Calu3 (cell line): ENCODE measurements at regions not wholly inside any gene's neighbourhood (a gene's known extent, or its start where the extent isn't known, plus 50 kb on each side); places are given as distances from the start of the nearest gene placed in this dataset.

Experiments
- BruUV-seq: library from RNA; stranded (reverse); fragments of 400-500 nt; replicated peaks from 2 replicates; lab custom pipeline; 2021; lab: Mats Ljungman, UMichigan
- CTCF ChIA-PET: fragments of 300-600 bp; sonication (Branson Sonifier 250); formaldehyde crosslinking; loops from one replicate; lab custom pipeline; 2022; ENCODE audit warnings: antibody characterized with exemption; lab: Charles Lee
- DNase-seq: peaks from one replicate; pipeline ENCODE4 v3.0.0; 2022
- H3K27ac Mint-ChIP-seq: one replicate; pipeline ENCODE4 v1.8.0; 2022; ENCODE audit warnings: mixed read lengths; ENCODE audit not compliant: unreplicated experiment
- H3K27me3 Mint-ChIP-seq: one replicate; pipeline ENCODE4 v1.8.0; 2022; ENCODE audit warnings: mixed read lengths; ENCODE audit not compliant: unreplicated experiment
- H3K36me3 Mint-ChIP-seq: one replicate; pipeline ENCODE4 v1.8.0; 2022; ENCODE audit warnings: mild to moderate bottlenecking, moderate library complexity, mixed read lengths; ENCODE audit not compliant: insufficient read depth, unreplicated experiment
- H3K4me1 Mint-ChIP-seq: one replicate; pipeline ENCODE4 v1.8.0; 2022; ENCODE audit warnings: mild to moderate bottlenecking, low read depth, mixed read lengths; ENCODE audit not compliant: unreplicated experiment
- H3K4me3 Mint-ChIP-seq: one replicate; pipeline ENCODE4 v1.8.0; 2022; ENCODE audit warnings: mild to moderate bottlenecking, low read depth, moderate library complexity, mixed read lengths; ENCODE audit not compliant: unreplicated experiment
- H3K9me3 Mint-ChIP-seq: one replicate; pipeline ENCODE4 v1.8.0; 2022; ENCODE audit warnings: low read depth, mixed read lengths; ENCODE audit not compliant: unreplicated experiment
- intact Hi-C: fragments of 100-400 bp; cut with micrococcal nuclease; formaldehyde crosslinking; loops from one replicate; pipeline ENCODE4 v1.10.0; 2022; ENCODE audit not compliant: unreplicated experiment
- TF ChIP-seq, protein P1 (sequence below): fragments of 200-600 bp; IDR thresholded peaks from one replicate; pipeline ENCODE4 v1.8.0; 2022; ENCODE audit warnings: antibody characterized with exemption; ENCODE audit not compliant: unreplicated experiment

DNA sequence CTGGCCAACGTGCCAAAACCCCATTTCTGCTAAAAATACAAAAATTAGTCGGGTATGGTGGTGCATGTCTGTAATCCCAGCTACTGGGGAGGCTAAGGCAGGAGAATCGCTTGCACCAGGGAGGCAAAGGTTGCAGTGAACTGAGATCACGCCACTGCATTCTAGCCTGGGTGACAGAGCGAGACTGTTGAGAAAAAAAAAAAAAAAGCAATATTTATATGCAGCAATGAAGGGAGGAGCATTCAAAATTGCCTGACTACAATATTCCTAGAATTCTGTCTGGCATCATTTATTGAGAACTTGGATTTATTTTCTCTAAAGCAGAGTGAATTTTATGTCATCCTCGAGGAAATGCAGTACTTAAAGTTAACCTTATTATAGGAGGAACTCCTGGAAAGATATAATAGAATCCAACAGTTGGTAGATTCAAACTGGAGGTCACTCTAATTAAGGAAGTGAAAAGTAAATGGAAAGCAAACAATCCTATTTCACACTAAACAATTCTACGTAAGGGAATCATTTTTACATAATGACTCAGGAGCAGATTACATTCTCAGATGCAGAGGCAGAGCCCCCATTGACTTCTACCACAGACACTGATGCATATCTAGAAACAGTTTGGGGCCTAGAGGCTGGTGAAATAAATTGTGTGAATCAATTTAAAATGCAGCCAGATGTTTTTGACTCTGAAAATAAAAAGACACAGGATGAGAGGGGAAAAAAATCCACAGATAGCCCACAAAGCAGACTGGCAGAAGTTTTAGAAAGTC, 82.1 kb upstream of the FHIT start:
- H3K4me3 Mint-ChIP-seq: no peak overlapping the region
- TF ChIP-seq, protein P1, sequence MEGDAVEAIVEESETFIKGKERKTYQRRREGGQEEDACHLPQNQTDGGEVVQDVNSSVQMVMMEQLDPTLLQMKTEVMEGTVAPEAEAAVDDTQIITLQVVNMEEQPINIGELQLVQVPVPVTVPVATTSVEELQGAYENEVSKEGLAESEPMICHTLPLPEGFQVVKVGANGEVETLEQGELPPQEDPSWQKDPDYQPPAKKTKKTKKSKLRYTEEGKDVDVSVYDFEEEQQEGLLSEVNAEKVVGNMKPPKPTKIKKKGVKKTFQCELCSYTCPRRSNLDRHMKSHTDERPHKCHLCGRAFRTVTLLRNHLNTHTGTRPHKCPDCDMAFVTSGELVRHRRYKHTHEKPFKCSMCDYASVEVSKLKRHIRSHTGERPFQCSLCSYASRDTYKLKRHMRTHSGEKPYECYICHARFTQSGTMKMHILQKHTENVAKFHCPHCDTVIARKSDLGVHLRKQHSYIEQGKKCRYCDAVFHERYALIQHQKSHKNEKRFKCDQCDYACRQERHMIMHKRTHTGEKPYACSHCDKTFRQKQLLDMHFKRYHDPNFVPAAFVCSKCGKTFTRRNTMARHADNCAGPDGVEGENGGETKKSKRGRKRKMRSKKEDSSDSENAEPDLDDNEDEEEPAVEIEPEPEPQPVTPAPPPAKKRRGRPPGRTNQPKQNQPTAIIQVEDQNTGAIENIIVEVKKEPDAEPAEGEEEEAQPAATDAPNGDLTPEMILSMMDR: no peak
- no peaks in the 10 kb centered on the region for H3K9me3 Mint-ChIP-seq
- BruUV-seq: no TSS peak
- intact Hi-C loops: no loop called here
- H3K27me3 Mint-ChIP-seq: no peaks in the 10 kb centered on the region
- no peaks in the 10 kb centered on the region for H3K36me3 Mint-ChIP-seq
- no peak for DNase-seq
- no peak overlapping the region for H3K27ac Mint-ChIP-seq
- H3K4me1 Mint-ChIP-seq: no peaks in the 10 kb centered on the region
- CTCF ChIA-PET: interaction anchor here (0.7 kb wide), 1 partner anchor 1125 kb away, joined by 4 read pairs; no protein-coding TSS in a partner anchor

DNA sequence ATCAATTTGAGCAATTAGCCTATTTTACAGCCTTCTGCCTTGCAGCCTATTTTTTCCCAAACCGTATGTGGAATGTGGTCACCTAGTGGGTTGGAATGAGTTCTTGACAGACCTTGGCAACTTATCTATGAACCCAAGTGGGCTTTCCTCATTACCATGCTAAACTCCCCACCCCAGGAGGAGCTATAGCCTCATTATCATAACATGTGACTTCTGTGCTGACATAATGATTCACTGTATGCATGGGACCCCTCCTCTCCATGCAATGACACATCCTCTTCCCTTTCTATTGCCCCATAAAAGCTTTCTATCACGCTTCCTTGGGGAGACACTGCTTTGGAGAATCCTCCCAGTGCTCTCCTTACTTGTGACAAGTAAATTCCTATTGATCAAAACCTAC, 83.5 kb upstream of the FHIT start:
- Mint-ChIP-seq H3K36me3 (no peaks in the 10 kb centered on the region), H3K27ac (no peak overlapping the region), H3K4me3 (no peak overlapping the region), H3K9me3 (peaks cover 2% of the 10 kb centered on the region), H3K4me1 (no peaks in the 10 kb centered on the region), H3K27me3 (no peaks in the 10 kb centered on the region)
- intact Hi-C loops: no loop called here
- no TSS peak for BruUV-seq
- TF ChIP-seq, protein P1: no peak
- CTCF ChIA-PET: no interaction called here
- no peak for DNase-seq

DNA sequence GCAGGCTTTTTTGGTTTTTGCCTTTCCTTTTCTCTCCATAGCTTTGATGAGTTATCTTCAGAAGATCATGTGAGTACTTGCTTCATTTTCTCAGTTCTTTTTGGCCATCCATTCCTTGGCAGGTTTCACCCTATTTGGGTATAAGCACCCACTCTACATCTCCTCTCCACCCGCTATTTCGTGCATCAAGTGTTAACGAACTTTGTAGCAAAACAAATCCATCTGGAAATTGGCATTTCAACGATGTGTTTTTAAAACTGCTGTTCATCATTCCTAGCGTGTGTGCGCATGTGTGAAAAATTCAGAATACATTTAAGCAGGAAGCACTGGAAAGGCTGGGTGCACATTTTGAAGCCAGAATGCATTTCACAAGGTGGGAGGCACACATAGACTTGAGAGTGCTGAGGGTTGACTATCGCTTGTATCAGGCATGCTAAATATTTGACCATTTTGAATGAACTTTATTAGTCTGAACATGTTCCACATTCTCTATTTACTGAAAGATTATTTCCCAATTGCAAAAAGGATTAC, 89.7 kb upstream of the FHIT start:
- Mint-ChIP-seq H3K4me1 (no peaks in the 10 kb centered on the region), H3K27me3 (no peaks in the 10 kb centered on the region), H3K27ac (no peak overlapping the region), H3K4me3 (no peak overlapping the region), H3K36me3 (no peaks in the 10 kb centered on the region), H3K9me3 (peaks cover 12% of the 10 kb centered on the region)
- intact Hi-C loops: no loop called here
- TF ChIP-seq, protein P1: no peak
- no peak for DNase-seq
- CTCF ChIA-PET: no interaction called here
- no TSS peak for BruUV-seq

DNA sequence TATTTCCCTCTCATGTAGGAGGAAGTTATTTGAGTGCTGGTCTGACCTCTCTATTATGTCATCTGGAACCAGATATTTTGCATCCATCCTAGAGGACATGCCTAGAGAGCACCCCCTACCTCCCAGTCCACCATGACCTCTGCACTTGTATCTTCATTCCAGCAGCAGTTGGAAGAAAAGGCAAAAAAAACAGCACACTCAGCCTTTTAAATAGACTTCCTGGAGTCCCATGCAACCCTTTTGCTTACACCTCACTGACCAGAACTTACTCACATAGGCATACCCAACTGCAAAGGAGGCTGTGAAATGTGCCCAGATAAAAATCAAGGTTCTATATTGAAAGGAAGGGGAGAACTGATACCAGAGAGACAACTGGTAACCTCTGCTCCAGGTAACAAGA, 92.3 kb upstream of the FHIT start:
- CTCF ChIA-PET: interaction anchor here (0.6 kb wide), 1 partner anchor 1229 kb away, joined by 6 read pairs; no protein-coding TSS in a partner anchor
- H3K27me3 Mint-ChIP-seq: no peaks in the 10 kb centered on the region
- intact Hi-C loops: no loop called here
- TF ChIP-seq, protein P1: no peak
- H3K27ac Mint-ChIP-seq: no peak overlapping the region
- BruUV-seq: no TSS peak
- no peaks in the 10 kb centered on the region for H3K36me3 Mint-ChIP-seq
- H3K9me3 Mint-ChIP-seq: peaks cover 15% of the 10 kb centered on the region
- no peak for DNase-seq
- H3K4me1 Mint-ChIP-seq: no peaks in the 10 kb centered on the region
- H3K4me3 Mint-ChIP-seq: no peak overlapping the region
